ENCODE measurements at regions not wholly inside any gene's neighbourhood (a gene's known extent, or its start where the extent isn't known, plus 50 kb on each side); places are given as distances from the start of the nearest gene placed in this dataset.

GRCh38 chr21:35275776-35276175 lies 226.7 kb upstream of the RUNX1 start:
- POLR2A ChIA-PET = no interaction called here
- no peak for ATAC-seq
- in situ Hi-C loops (cut with HindIII; ENCODE audit: low pct_unique_long_range_greater_than_20kb, low sequenced_read_pairs) = no loop called here

GRCh38 chr21:35274923-35275322 lies 225.8 kb upstream of the RUNX1 start:
- ATAC-seq (no peak), DNase-seq (ENCODE audit: low read depth, low spot score) (no peak)
- in situ Hi-C loops (cut with HindIII; ENCODE audit: low pct_unique_long_range_greater_than_20kb, low sequenced_read_pairs) (no loop called here), intact Hi-C loops (cut with micrococcal nuclease; ENCODE audit: unreplicated experiment) (no loop called here)
- H3K4me3 ChIP-seq (ENCODE audit: low read depth in 2 of 2, low read length in 2 of 2) = no peak overlapping the region
- TF ChIP-seq TCF7L2 (IDR thresholded peaks at IDR 0.05; ENCODE audit: low read depth, low read length) = no peak
- no peaks in the 10 kb centered on the region for H3K4me1 ChIP-seq (ENCODE audit: control insufficient read depth, insufficient read depth, low read length)
- ChIA-PET POLR2A (no interaction called here), CTCF (no interaction called here)
- BruUV-seq (replicated peaks) = no TSS peak
- no peaks in the 10 kb centered on the region for H3K27me3 ChIP-seq (ENCODE audit: control insufficient read depth, insufficient read depth, low read length)
- H3K9me3 ChIP-seq (ENCODE audit: control insufficient read depth, insufficient read depth, low read depth, low read length) = no peaks in the 10 kb centered on the region
- H3K36me3 ChIP-seq (ENCODE audit: control insufficient read depth, insufficient read depth, low read length) = no peaks in the 10 kb centered on the region
- no peak overlapping the region for H3K27ac ChIP-seq (ENCODE audit: low read length)

More at GRCh38 chr21:35275776-35276175, 226.7 kb upstream of the RUNX1 start:
- Histone ChIP-seq H3K4me3 (ENCODE audit: low read depth in 2 of 2, low read length in 2 of 2) (no peak overlapping the region), H3K4me1 (ENCODE audit: control insufficient read depth, insufficient read depth, low read length) (no peaks in the 10 kb centered on the region), H3K9me3 (ENCODE audit: control insufficient read depth, insufficient read depth, low read depth, low read length) (no peaks in the 10 kb centered on the region), H3K27me3 (ENCODE audit: control insufficient read depth, insufficient read depth, low read length) (no peaks in the 10 kb centered on the region), H3K36me3 (ENCODE audit: control insufficient read depth, insufficient read depth, low read length) (no peaks in the 10 kb centered on the region), H3K27ac (ENCODE audit: low read length) (no peak overlapping the region)
- BruUV-seq (replicated peaks) = no TSS peak
- intact Hi-C loops (cut with micrococcal nuclease; ENCODE audit: unreplicated experiment) = no loop called here
- CTCF ChIA-PET = no interaction called here
- TF ChIP-seq POLR2AphosphoS5 (IDR thresholded peaks at IDR 0.05; ENCODE audit: low read depth, low read length) = no peak
- no peak for DNase-seq (ENCODE audit: low read depth, low spot score)

GRCh38 chr21:35274090-35274489 lies 225.0 kb upstream of the RUNX1 start:
- no peak overlapping the region for H3K4me3 ChIP-seq (ENCODE audit: low read depth in 2 of 2, low read length in 2 of 2)
- no peak overlapping the region for H3K27ac ChIP-seq (ENCODE audit: low read length)
- no peak for TF ChIP-seq TCF7L2 (IDR thresholded peaks at IDR 0.05; ENCODE audit: low read depth, low read length)
- no peak for TF ChIP-seq CTCF (IDR thresholded peaks at IDR 0.05)
- TF ChIP-seq POLR2AphosphoS5 (IDR thresholded peaks at IDR 0.05; ENCODE audit: low read depth, low read length) = no peak
- TF ChIP-seq REST (IDR thresholded peaks at IDR 0.05; ENCODE audit: insufficient read depth in 1 of 2, low read depth in 2 of 2, low read length in 1 of 2) = no peak
- TF ChIP-seq SIN3A (IDR thresholded peaks at IDR 0.05; ENCODE audit: borderline replicate concordance, insufficient read depth, low read depth, low read length) = no peak
- H3K36me3 ChIP-seq (ENCODE audit: control insufficient read depth, insufficient read depth, low read length) = no peaks in the 10 kb centered on the region
- no TSS peak for BruUV-seq (replicated peaks)
- intact Hi-C loops (cut with micrococcal nuclease; ENCODE audit: unreplicated experiment) (no loop called here), in situ Hi-C loops (cut with HindIII; ENCODE audit: low pct_unique_long_range_greater_than_20kb, low sequenced_read_pairs) (no loop called here)
- no peaks in the 10 kb centered on the region for H3K27me3 ChIP-seq (ENCODE audit: control insufficient read depth, insufficient read depth, low read length)
- ChIA-PET POLR2A (no interaction called here), CTCF (no interaction called here)
- ATAC-seq (no peak), DNase-seq (ENCODE audit: low read depth, low spot score) (no peak)
- H3K4me1 ChIP-seq (ENCODE audit: control insufficient read depth, insufficient read depth, low read length) = no peaks in the 10 kb centered on the region
- H3K9me3 ChIP-seq (ENCODE audit: control insufficient read depth, insufficient read depth, low read depth, low read length) = no peaks in the 10 kb centered on the region
